ENCODE measurements at regions not wholly inside any gene's neighbourhood (a gene's known extent, or its start where the extent isn't known, plus 50 kb on each side); places are given as distances from the start of the nearest gene placed in this dataset.

GRCh38 chr2:186913870-186914269, 64.9 kb upstream of the ZSWIM2 start:
- TF ChIP-seq POLR2AphosphoS5 (IDR thresholded peaks at IDR 0.05; ENCODE audit: borderline replicate concordance, low read depth, low read length): no peak
- no peak for TF ChIP-seq EZH2 (IDR thresholded peaks at IDR 0.05)
- TF ChIP-seq FOXP2 (optimal IDR thresholded peaks at IDR 0.05; ENCODE audit: control extremely low read depth, extremely low read length, insufficient read depth): no peak

Data from SK-N-MC (cell line).